ENCODE measurements at regions not wholly inside any gene's neighbourhood (a gene's known extent, or its start where the extent isn't known, plus 50 kb on each side); places are given as distances from the start of the nearest gene placed in this dataset.

DNA sequence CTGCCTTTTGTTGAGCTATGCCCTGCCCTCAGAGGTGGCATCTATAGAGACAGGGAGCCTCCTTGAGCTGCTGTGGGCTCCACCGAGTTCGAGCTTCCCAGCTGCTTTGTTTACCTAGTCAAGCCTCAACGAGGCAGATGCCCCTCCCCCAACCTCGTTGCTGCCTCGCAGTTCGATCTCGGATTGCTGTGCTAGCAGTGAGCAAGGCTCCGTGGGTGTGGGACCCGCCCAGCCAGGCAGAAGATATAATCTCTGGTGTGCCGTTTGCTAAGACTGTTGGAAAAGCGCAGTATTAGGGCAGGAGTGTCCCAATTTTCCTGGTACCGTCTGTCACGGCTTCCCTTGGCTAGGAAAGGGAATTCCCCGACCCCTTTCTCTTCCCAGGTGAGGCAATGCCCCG, 88.4 kb upstream of the CDK6 start:
- BruUV-seq (replicated peaks): no TSS peak
- ChIA-PET POLR2A (ENCODE audit: unreplicated experiment) (no interaction called here), CTCF (no interaction called here)
- Histone ChIP-seq H3K4me1 (ENCODE audit: insufficient read depth, low read length) (no peaks in the 10 kb centered on the region), H3K4me2 (ENCODE audit: low read length) (no peak overlapping the region), H2AFZ (ENCODE audit: low read length) (no peak overlapping the region), H3K27ac (ENCODE audit: low read length) (no peak overlapping the region), H3K4me3 (ENCODE audit: low read length) (no peak overlapping the region), H3K79me2 (ENCODE audit: low read length) (no peaks in the 10 kb centered on the region), H3K9me2 (replicated peaks; ENCODE audit: low read length) (no peaks in the 10 kb centered on the region), H3K9ac (ENCODE audit: low read length) (no peak overlapping the region), H4K20me1 (ENCODE audit: low read length) (no peaks in the 10 kb centered on the region), H3K36me3 (ENCODE audit: low read depth, low read length) (no peaks in the 10 kb centered on the region), H3F3A (ENCODE audit: low read length, unreplicated experiment) (no peaks in the 10 kb centered on the region), H3K9me3 (ENCODE audit: low read length) (no peaks in the 10 kb centered on the region), H3K27me3 (ENCODE audit: low read length) (no peaks in the 10 kb centered on the region)
- intact Hi-C loops (cut with micrococcal nuclease): no loop called here
- DNase-seq: no peak
- no peak for ATAC-seq
- TF ChIP-seq EZH2phosphoT487 (IDR thresholded peaks at IDR 0.05; ENCODE audit: borderline replicate concordance, low read length) (no peak), EZH2 (IDR thresholded peaks at IDR 0.05; ENCODE audit: low read length, unreplicated experiment) (no peak)
- TF ChIP-seq, protein P1, sequence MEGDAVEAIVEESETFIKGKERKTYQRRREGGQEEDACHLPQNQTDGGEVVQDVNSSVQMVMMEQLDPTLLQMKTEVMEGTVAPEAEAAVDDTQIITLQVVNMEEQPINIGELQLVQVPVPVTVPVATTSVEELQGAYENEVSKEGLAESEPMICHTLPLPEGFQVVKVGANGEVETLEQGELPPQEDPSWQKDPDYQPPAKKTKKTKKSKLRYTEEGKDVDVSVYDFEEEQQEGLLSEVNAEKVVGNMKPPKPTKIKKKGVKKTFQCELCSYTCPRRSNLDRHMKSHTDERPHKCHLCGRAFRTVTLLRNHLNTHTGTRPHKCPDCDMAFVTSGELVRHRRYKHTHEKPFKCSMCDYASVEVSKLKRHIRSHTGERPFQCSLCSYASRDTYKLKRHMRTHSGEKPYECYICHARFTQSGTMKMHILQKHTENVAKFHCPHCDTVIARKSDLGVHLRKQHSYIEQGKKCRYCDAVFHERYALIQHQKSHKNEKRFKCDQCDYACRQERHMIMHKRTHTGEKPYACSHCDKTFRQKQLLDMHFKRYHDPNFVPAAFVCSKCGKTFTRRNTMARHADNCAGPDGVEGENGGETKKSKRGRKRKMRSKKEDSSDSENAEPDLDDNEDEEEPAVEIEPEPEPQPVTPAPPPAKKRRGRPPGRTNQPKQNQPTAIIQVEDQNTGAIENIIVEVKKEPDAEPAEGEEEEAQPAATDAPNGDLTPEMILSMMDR (conservative IDR thresholded peaks at IDR 0.05; ENCODE audit: low read depth, low read length): no peak

DNA sequence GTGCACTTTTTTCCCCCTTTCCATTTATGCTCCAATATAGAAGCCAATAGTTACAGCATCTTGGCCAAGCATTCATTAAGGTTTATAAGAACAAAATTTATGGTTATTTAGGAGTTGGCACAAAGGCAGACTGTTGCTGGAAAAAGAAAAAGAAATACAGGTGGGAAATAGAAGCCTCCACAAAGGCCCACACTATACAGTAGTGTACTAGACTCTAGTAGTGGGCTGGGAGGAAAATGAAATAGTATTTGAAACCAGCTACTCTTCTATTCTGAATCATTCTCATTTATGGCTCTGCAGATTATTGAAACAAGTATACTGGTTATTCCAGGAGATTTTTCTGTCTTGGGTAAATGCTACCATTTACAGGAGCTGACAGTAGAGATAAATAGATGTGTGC, 80.9 kb upstream of the CDK6 start:
- Histone ChIP-seq H3K27me3 (ENCODE audit: low read length) (no peaks in the 10 kb centered on the region), H3K4me1 (ENCODE audit: insufficient read depth, low read length) (peaks cover 14% of the 10 kb centered on the region), H4K20me1 (ENCODE audit: low read length) (no peaks in the 10 kb centered on the region), H3K9ac (ENCODE audit: low read length) (no peak overlapping the region), H3K9me2 (replicated peaks; ENCODE audit: low read length) (no peaks in the 10 kb centered on the region), H3K36me3 (ENCODE audit: low read depth, low read length) (no peaks in the 10 kb centered on the region), H3K9me3 (ENCODE audit: low read length) (no peaks in the 10 kb centered on the region), H3K4me3 (ENCODE audit: low read length) (no peak overlapping the region), H2AFZ (ENCODE audit: low read length) (peak overlapping the region; percentile 12; the same call in 1 of the 2 replicates), H3K27ac (ENCODE audit: low read length) (peak overlapping the region; percentile 36), H3K79me2 (ENCODE audit: low read length) (no peaks in the 10 kb centered on the region), H3K4me2 (ENCODE audit: low read length) (peak overlapping the region; percentile 68), H3F3A (ENCODE audit: low read length, unreplicated experiment) (no peaks in the 10 kb centered on the region)
- peak; percentile 18; the same call in 1 of the 2 replicates for ATAC-seq
- DNase-seq: no peak
- CTCF ChIA-PET: no interaction called here
- TF ChIP-seq, protein P1 (conservative IDR thresholded peaks at IDR 0.05; ENCODE audit: low read depth, low read length): no peak
- TF ChIP-seq EZH2 (IDR thresholded peaks at IDR 0.05; ENCODE audit: low read length, unreplicated experiment): no peak
- no peak for TF ChIP-seq EZH2phosphoT487 (IDR thresholded peaks at IDR 0.05; ENCODE audit: borderline replicate concordance, low read length)
- POLR2A ChIA-PET (ENCODE audit: unreplicated experiment): no interaction called here
- intact Hi-C loops (cut with micrococcal nuclease): loop anchor here (10.0 kb wide), 2 partner anchors 98 to 152 kb away; no protein-coding TSS in a partner anchor
- no TSS peak for BruUV-seq (replicated peaks)

DNA sequence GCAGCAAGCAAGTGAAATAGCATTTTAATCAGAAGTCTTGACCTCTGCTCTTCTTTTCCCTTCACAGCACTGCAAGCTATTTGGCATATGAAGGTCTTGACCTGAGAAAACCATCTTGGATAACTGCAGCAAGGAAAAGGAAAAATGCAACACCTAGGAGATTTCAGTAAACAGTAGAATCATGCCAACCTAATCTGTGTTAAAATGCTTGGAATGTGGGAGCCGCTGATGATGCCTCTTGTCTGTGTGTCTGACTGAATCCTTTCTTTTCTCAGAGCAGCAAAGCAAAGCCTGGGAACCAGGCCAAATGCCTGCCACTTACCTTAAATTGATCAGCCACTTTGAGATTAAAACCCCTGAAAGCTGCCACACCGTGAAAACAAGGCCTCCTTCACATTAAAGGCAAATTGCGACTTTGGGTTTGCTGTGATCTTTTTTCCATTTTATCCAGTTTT, 80.4 kb upstream of the CDK6 start:
- no peaks in the 10 kb centered on the region for H3K9me3 ChIP-seq (ENCODE audit: low read length)

More for the DNA sequence above, 80.4 kb upstream of the CDK6 start:
- Histone ChIP-seq H3F3A (ENCODE audit: low read length, unreplicated experiment) (no peaks in the 10 kb centered on the region), H4K20me1 (ENCODE audit: low read length) (no peaks in the 10 kb centered on the region), H3K9me2 (replicated peaks; ENCODE audit: low read length) (no peaks in the 10 kb centered on the region), H3K36me3 (ENCODE audit: low read depth, low read length) (no peaks in the 10 kb centered on the region), H3K9ac (ENCODE audit: low read length) (no peak overlapping the region), H3K4me1 (ENCODE audit: insufficient read depth, low read length) (peaks cover 16% of the 10 kb centered on the region), H3K4me2 (ENCODE audit: low read length) (peak overlapping the region; percentile 68), H3K27me3 (ENCODE audit: low read length) (no peaks in the 10 kb centered on the region), H3K4me3 (ENCODE audit: low read length) (no peak overlapping the region), H3K27ac (ENCODE audit: low read length) (peak overlapping the region; percentile 36), H3K79me2 (ENCODE audit: low read length) (no peaks in the 10 kb centered on the region), H2AFZ (ENCODE audit: low read length) (peak overlapping the region; percentile 12)
- ATAC-seq: peak; percentile 98
- peak; percentile 84 for DNase-seq
- ChIA-PET CTCF (no interaction called here), POLR2A (ENCODE audit: unreplicated experiment) (no interaction called here)
- BruUV-seq (replicated peaks): no TSS peak
- TF ChIP-seq EZH2phosphoT487 (IDR thresholded peaks at IDR 0.05; ENCODE audit: borderline replicate concordance, low read length) (no peak), EZH2 (IDR thresholded peaks at IDR 0.05; ENCODE audit: low read length, unreplicated experiment) (no peak)
- TF ChIP-seq, protein P1 (conservative IDR thresholded peaks at IDR 0.05; ENCODE audit: low read depth, low read length): no peak
- intact Hi-C loops (cut with micrococcal nuclease): loop anchor here (10.0 kb wide), 2 partner anchors 98 to 152 kb away; no protein-coding TSS in a partner anchor
